Loucy (cell line): ENCODE measurements at regions not wholly inside any gene's neighbourhood (a gene's known extent, or its start where the extent isn't known, plus 50 kb on each side); places are given as distances from the start of the nearest gene placed in this dataset.

ENCODE experiments used
- H2AFZ ChIP-seq: fragments of 200-600 bp; sonication (generic); 2 replicates; pipeline ENCODE4 v1.6.0; 2016; ENCODE audit warnings: antibody characterized with exemption, mild to moderate bottlenecking, low read length, moderate library complexity
- H3F3A ChIP-seq: fragments of 200-600 bp; 2 replicates; pipeline ENCODE4 v1.6.0; 2016; ENCODE audit warnings: antibody characterized with exemption, low read depth, mild to moderate bottlenecking
- H3K27me3 ChIP-seq: fragments of 200-600 bp; sonication (generic); 2 replicates; pipeline ENCODE4 v1.6.1; 2014; ENCODE audit warnings: low read length, mild to moderate bottlenecking; ENCODE audit not compliant: insufficient read depth, poor library complexity, severe bottlenecking
- H3K36me3 ChIP-seq: fragments of 200-600 bp; sonication (generic); 2 replicates; pipeline ENCODE4 v1.6.1; 2016; ENCODE audit warnings: low read length; ENCODE audit not compliant: insufficient read depth
- H3K4me1 ChIP-seq: fragments of 200-600 bp; sonication (generic); 2 replicates; pipeline ENCODE4 v1.5.1; 2014; ENCODE audit warnings: low read length, mild to moderate bottlenecking; ENCODE audit not compliant: insufficient read depth, poor library complexity, severe bottlenecking
- H3K4me2 ChIP-seq: fragments of 200-600 bp; sonication (generic); 2 replicates; pipeline ENCODE4 v1.6.0; 2014; ENCODE audit warnings: antibody characterized with exemption, low read length, low read depth, mild to moderate bottlenecking; ENCODE audit not compliant: poor library complexity, severe bottlenecking
- H3K4me3 ChIP-seq: fragments of 200-600 bp; sonication (generic); 2 replicates; pipeline ENCODE4 v1.5.1; 2014; ENCODE audit warnings: low read length, mild to moderate bottlenecking, mixed read lengths; ENCODE audit not compliant: poor library complexity, severe bottlenecking
- H3K79me2 ChIP-seq: fragments of 200-600 bp; sonication (generic); 2 replicates; pipeline ENCODE4 v1.6.1; 2014; ENCODE audit warnings: low read length; ENCODE audit not compliant: insufficient read depth
- H3K9ac ChIP-seq: fragments of 200-600 bp; sonication (generic); 2 replicates; pipeline ENCODE4 v1.6.0; 2014; ENCODE audit warnings: mild to moderate bottlenecking, low read depth, low read length, moderate library complexity; ENCODE audit not compliant: poor library complexity, severe bottlenecking
- H3K9me2 ChIP-seq: fragments of 200-600 bp; sonication (generic); replicated peaks from 2 replicates; pipeline ENCODE4 v1.6.1; 2016; ENCODE audit warnings: low read depth, low read length, mixed read lengths
- H3K9me3 ChIP-seq: fragments of 200-600 bp; sonication (generic); 2 replicates; pipeline ENCODE4 v1.6.1; 2014; ENCODE audit warnings: mild to moderate bottlenecking, antibody characterized with exemption, low read length, low read depth; ENCODE audit not compliant: insufficient read depth
- H4K20me1 ChIP-seq: fragments of 200-600 bp; sonication (generic); 2 replicates; pipeline ENCODE4 v1.6.0; 2014; ENCODE audit warnings: antibody characterized with exemption, low read length, mild to moderate bottlenecking; ENCODE audit not compliant: insufficient read depth, poor library complexity, severe bottlenecking
- CTCF ChIP-seq: fragments of 200-600 bp; sonication (generic); conservative IDR thresholded peaks from 2 replicates; pipeline ENCODE4 v1.5.1; 2014; ENCODE audit warnings: mild to moderate bottlenecking, antibody characterized with exemption, low read length
- EZH2phosphoT487 ChIP-seq: fragments of 200-600 bp; IDR thresholded peaks from 2 replicates; pipeline ENCODE4 v1.6.1; 2018; ENCODE audit warnings: antibody characterized with exemption, mild to moderate bottlenecking, moderate library complexity, borderline replicate concordance

GRCh38 chr10:25697412-25697811 lies 236.6 kb upstream of the MYO3A start:
- H3K9me3 ChIP-seq: no peaks in the 10 kb centered on the region
- TF ChIP-seq CTCF: no peak
- no peak for TF ChIP-seq EZH2phosphoT487
- no peaks in the 10 kb centered on the region for H3K27me3 ChIP-seq
- H3K9ac ChIP-seq: no peak overlapping the region
- H2AFZ ChIP-seq: no peak overlapping the region
- peaks cover 20% of the 10 kb centered on the region for H3K4me1 ChIP-seq
- H3K36me3 ChIP-seq: no peaks in the 10 kb centered on the region
- H3K79me2 ChIP-seq: no peaks in the 10 kb centered on the region
- no peak overlapping the region for H3K4me3 ChIP-seq
- no peak overlapping the region for H3K4me2 ChIP-seq
- no peaks in the 10 kb centered on the region for H3F3A ChIP-seq
- no peaks in the 10 kb centered on the region for H4K20me1 ChIP-seq
- H3K9me2 ChIP-seq: no peaks in the 10 kb centered on the region

- H3K9me2 ChIP-seq: no peaks in the 10 kb centered on the region
- H3K9me3 ChIP-seq: no peaks in the 10 kb centered on the region
- H3K36me3 ChIP-seq: no peaks in the 10 kb centered on the region
- no peak overlapping the region for H2AFZ ChIP-seq
- no peak overlapping the region for H3K9ac ChIP-seq
- no peaks in the 10 kb centered on the region for H4K20me1 ChIP-seq
- H3K4me3 ChIP-seq: no peak overlapping the region
- no peaks in the 10 kb centered on the region for H3F3A ChIP-seq
- no peaks in the 10 kb centered on the region for H3K79me2 ChIP-seq
- H3K4me1 ChIP-seq: peaks cover 20% of the 10 kb centered on the region
- no peak overlapping the region for H3K4me2 ChIP-seq
- TF ChIP-seq CTCF: no peak
- TF ChIP-seq EZH2phosphoT487: no peak
- H3K27me3 ChIP-seq: no peaks in the 10 kb centered on the region
Measured at GRCh38 chr10:25698638-25699037, 235.4 kb upstream of the MYO3A start.

- Histone ChIP-seq H3K36me3 (no peaks in the 10 kb centered on the region), H3K27me3 (no peaks in the 10 kb centered on the region), H3K4me3 (no peak overlapping the region), H3F3A (no peaks in the 10 kb centered on the region), H3K4me1 (peaks cover 13% of the 10 kb centered on the region), H2AFZ (no peak overlapping the region), H4K20me1 (no peaks in the 10 kb centered on the region), H3K4me2 (no peak overlapping the region), H3K9me3 (no peaks in the 10 kb centered on the region), H3K79me2 (no peaks in the 10 kb centered on the region), H3K9me2 (no peaks in the 10 kb centered on the region), H3K9ac (no peak overlapping the region)
- TF ChIP-seq CTCF (no peak), EZH2phosphoT487 (no peak)
Measured at GRCh38 chr10:25699631-25700030, 234.4 kb upstream of the MYO3A start.
